ENCODE measurements at regions not wholly inside any gene's neighbourhood (a gene's known extent, or its start where the extent isn't known, plus 50 kb on each side); places are given as distances from the start of the nearest gene placed in this dataset.

DNA sequence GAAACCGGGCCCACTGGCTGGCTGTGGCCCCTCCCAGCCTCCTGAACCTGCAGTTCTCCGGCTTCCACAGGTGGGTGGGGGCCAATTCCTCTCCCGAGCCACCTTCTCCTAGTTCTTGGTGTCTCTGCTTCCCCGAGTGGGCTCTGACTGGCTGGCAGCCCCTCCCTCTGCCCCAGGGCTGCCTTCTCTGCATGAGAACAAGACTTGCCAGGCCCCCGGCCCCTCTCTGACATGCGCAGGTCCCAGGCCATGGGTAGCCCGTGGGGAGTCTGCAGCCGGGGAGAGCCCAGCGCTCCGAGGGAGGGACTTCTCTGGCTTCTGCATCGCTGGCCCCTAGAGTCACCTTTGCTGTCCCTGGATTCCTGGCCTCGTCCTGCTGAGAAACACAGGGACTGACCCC lies 421.7 kb downstream of the IRX2 start:
- H3K27ac Mint-ChIP-seq: no peak overlapping the region
- no peak for DNase-seq (ENCODE audit: low spot score)
- H3K27me3 Mint-ChIP-seq (ENCODE audit: low read depth): no peaks in the 10 kb centered on the region
- intact Hi-C loops (cut with micrococcal nuclease): no loop called here
- H3K4me3 Mint-ChIP-seq (ENCODE audit: low read depth): no peak overlapping the region
- H3K36me3 Mint-ChIP-seq (ENCODE audit: low read depth): no peaks in the 10 kb centered on the region
- no peaks in the 10 kb centered on the region for H3K4me1 Mint-ChIP-seq (ENCODE audit: low read depth)
- H3K9me3 Mint-ChIP-seq: peaks cover 18% of the 10 kb centered on the region

- H3K27me3 Mint-ChIP-seq (ENCODE audit: low read depth): no peaks in the 10 kb centered on the region
- H3K4me1 Mint-ChIP-seq (ENCODE audit: low read depth): no peaks in the 10 kb centered on the region
- DNase-seq (ENCODE audit: low spot score): no peak
- H3K4me3 Mint-ChIP-seq (ENCODE audit: low read depth): no peak overlapping the region
- H3K36me3 Mint-ChIP-seq (ENCODE audit: low read depth): no peaks in the 10 kb centered on the region
- H3K27ac Mint-ChIP-seq: no peak overlapping the region
- intact Hi-C loops (cut with micrococcal nuclease): no loop called here
- H3K9me3 Mint-ChIP-seq: peaks cover 4% of the 10 kb centered on the region
These were observed 424.9 kb downstream of the IRX2 start for GRCh38 chr5:2326601-2327000.

GRCh38 chr5:2324788-2325187 lies 426.7 kb downstream of the IRX2 start:
- no peaks in the 10 kb centered on the region for H3K36me3 Mint-ChIP-seq (ENCODE audit: low read depth)

DNA sequence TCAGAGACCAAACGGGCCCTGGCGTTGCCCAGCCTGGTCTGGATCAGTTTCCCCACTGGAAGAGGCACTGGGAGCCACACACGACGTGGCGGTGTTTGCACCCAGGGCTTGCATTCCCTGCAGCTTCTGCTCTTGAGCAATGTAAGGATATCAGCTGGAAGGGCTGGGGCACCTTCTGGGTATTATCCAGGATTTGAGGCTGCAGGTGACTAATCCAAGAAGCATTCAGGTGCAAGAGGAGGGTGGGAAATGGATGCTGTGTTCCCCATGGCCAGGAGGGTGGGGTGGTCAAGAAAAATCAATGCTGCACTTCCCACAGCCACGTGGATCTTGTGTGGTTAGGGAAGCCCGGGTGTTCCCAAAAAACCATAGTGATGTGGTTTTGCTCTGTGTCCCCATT lies 430.9 kb downstream of the IRX2 start:
- no peak overlapping the region for H3K27ac Mint-ChIP-seq
- H3K9me3 Mint-ChIP-seq: no peaks in the 10 kb centered on the region
- H3K4me1 Mint-ChIP-seq (ENCODE audit: low read depth): no peaks in the 10 kb centered on the region
- intact Hi-C loops (cut with micrococcal nuclease): no loop called here
- no peaks in the 10 kb centered on the region for H3K27me3 Mint-ChIP-seq (ENCODE audit: low read depth)
- H3K36me3 Mint-ChIP-seq (ENCODE audit: low read depth): no peaks in the 10 kb centered on the region
- DNase-seq (ENCODE audit: low spot score): no peak
- H3K4me3 Mint-ChIP-seq (ENCODE audit: low read depth): no peak overlapping the region

More at GRCh38 chr5:2324788-2325187, 426.7 kb downstream of the IRX2 start:
- Mint-ChIP-seq H3K4me3 (ENCODE audit: low read depth) (no peak overlapping the region), H3K4me1 (ENCODE audit: low read depth) (no peaks in the 10 kb centered on the region), H3K9me3 (peaks cover 4% of the 10 kb centered on the region), H3K27ac (no peak overlapping the region), H3K27me3 (ENCODE audit: low read depth) (no peaks in the 10 kb centered on the region)
- DNase-seq (ENCODE audit: low spot score): no peak
- intact Hi-C loops (cut with micrococcal nuclease): no loop called here

GRCh38 chr5:2317540-2317939 lies 433.9 kb downstream of the IRX2 start:
- no peaks in the 10 kb centered on the region for H3K36me3 Mint-ChIP-seq (ENCODE audit: low read depth)
- no peak for DNase-seq (ENCODE audit: low spot score)
- intact Hi-C loops (cut with micrococcal nuclease): no loop called here
- no peaks in the 10 kb centered on the region for H3K27me3 Mint-ChIP-seq (ENCODE audit: low read depth)
- H3K4me3 Mint-ChIP-seq (ENCODE audit: low read depth): no peak overlapping the region
- peaks cover 5% of the 10 kb centered on the region for H3K9me3 Mint-ChIP-seq
- H3K27ac Mint-ChIP-seq: no peak overlapping the region
- H3K4me1 Mint-ChIP-seq (ENCODE audit: low read depth): no peaks in the 10 kb centered on the region

- no peak overlapping the region for H3K27ac Mint-ChIP-seq
- DNase-seq (ENCODE audit: low spot score): no peak
- no peaks in the 10 kb centered on the region for H3K36me3 Mint-ChIP-seq (ENCODE audit: low read depth)
- H3K4me3 Mint-ChIP-seq (ENCODE audit: low read depth): no peak overlapping the region
- H3K9me3 Mint-ChIP-seq: peaks cover 5% of the 10 kb centered on the region
- intact Hi-C loops (cut with micrococcal nuclease): no loop called here
- H3K27me3 Mint-ChIP-seq (ENCODE audit: low read depth): no peaks in the 10 kb centered on the region
- H3K4me1 Mint-ChIP-seq (ENCODE audit: low read depth): no peaks in the 10 kb centered on the region
These were observed 429.1 kb upstream of the IRX4 start for GRCh38 chr5:2311851-2312250.

- no peaks in the 10 kb centered on the region for H3K27me3 Mint-ChIP-seq (ENCODE audit: low read depth)
- no peaks in the 10 kb centered on the region for H3K4me1 Mint-ChIP-seq (ENCODE audit: low read depth)
- DNase-seq (ENCODE audit: low spot score): no peak
- intact Hi-C loops (cut with micrococcal nuclease): no loop called here
- H3K4me3 Mint-ChIP-seq (ENCODE audit: low read depth): no peak overlapping the region
- H3K9me3 Mint-ChIP-seq: peaks cover 5% of the 10 kb centered on the region
- no peak overlapping the region for H3K27ac Mint-ChIP-seq
- H3K36me3 Mint-ChIP-seq (ENCODE audit: low read depth): no peaks in the 10 kb centered on the region
These were observed 428.2 kb upstream of the IRX4 start for GRCh38 chr5:2310946-2311345.

- Mint-ChIP-seq H3K27me3 (ENCODE audit: low read depth) (no peaks in the 10 kb centered on the region), H3K36me3 (ENCODE audit: low read depth) (no peaks in the 10 kb centered on the region), H3K4me3 (ENCODE audit: low read depth) (no peak overlapping the region), H3K27ac (no peak overlapping the region), H3K4me1 (ENCODE audit: low read depth) (no peaks in the 10 kb centered on the region), H3K9me3 (no peaks in the 10 kb centered on the region)
- intact Hi-C loops (cut with micrococcal nuclease): no loop called here
- no peak for DNase-seq (ENCODE audit: low spot score)
These were observed 424.9 kb upstream of the IRX4 start for GRCh38 chr5:2307631-2308030.

GRCh38 chr5:2306711-2307110 lies 424.0 kb upstream of the IRX4 start:
- Mint-ChIP-seq H3K9me3 (no peaks in the 10 kb centered on the region), H3K4me3 (ENCODE audit: low read depth) (no peak overlapping the region), H3K27me3 (ENCODE audit: low read depth) (no peaks in the 10 kb centered on the region), H3K4me1 (ENCODE audit: low read depth) (no peaks in the 10 kb centered on the region), H3K27ac (no peak overlapping the region), H3K36me3 (ENCODE audit: low read depth) (no peaks in the 10 kb centered on the region)
- intact Hi-C loops (cut with micrococcal nuclease): no loop called here
- no peak for DNase-seq (ENCODE audit: low spot score)

GRCh38 chr5:2303431-2304100 lies 420.8 kb upstream of the IRX4 start:
- H3K4me1 Mint-ChIP-seq (ENCODE audit: low read depth): no peaks in the 10 kb centered on the region
- DNase-seq (ENCODE audit: low spot score): no peak

DNA sequence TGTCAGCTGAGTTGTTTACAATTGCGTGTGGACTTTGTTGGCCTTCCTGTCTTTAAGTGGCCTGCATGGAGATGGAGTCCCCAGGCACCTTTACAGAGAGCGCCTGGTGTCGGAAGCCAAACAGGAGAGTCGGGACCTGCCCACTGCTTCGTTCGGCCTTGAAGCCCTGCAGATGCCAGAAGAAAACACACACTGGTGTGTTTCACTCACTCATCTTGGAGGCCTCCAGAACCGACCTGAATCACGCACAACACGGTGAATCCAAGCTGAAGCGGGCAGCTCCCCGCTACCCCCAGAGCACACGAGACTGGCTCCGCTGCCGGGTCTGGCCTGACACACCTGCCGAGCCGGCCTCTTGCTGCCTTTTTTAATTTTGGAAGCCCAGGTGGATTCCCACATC lies 419.4 kb upstream of the IRX4 start:
- Mint-ChIP-seq H3K27ac (no peak overlapping the region), H3K9me3 (no peaks in the 10 kb centered on the region), H3K4me3 (ENCODE audit: low read depth) (no peak overlapping the region), H3K27me3 (ENCODE audit: low read depth) (no peaks in the 10 kb centered on the region), H3K36me3 (ENCODE audit: low read depth) (no peaks in the 10 kb centered on the region), H3K4me1 (ENCODE audit: low read depth) (no peaks in the 10 kb centered on the region)
- intact Hi-C loops (cut with micrococcal nuclease): no loop called here
- DNase-seq (ENCODE audit: low spot score): no peak

More at GRCh38 chr5:2303431-2304100, 420.8 kb upstream of the IRX4 start:
- no peaks in the 10 kb centered on the region for H3K27me3 Mint-ChIP-seq (ENCODE audit: low read depth)
- no peaks in the 10 kb centered on the region for H3K9me3 Mint-ChIP-seq
- intact Hi-C loops (cut with micrococcal nuclease): no loop called here
- H3K4me3 Mint-ChIP-seq (ENCODE audit: low read depth): no peak overlapping the region
- no peak overlapping the region for H3K27ac Mint-ChIP-seq
- H3K36me3 Mint-ChIP-seq (ENCODE audit: low read depth): no peaks in the 10 kb centered on the region

DNA sequence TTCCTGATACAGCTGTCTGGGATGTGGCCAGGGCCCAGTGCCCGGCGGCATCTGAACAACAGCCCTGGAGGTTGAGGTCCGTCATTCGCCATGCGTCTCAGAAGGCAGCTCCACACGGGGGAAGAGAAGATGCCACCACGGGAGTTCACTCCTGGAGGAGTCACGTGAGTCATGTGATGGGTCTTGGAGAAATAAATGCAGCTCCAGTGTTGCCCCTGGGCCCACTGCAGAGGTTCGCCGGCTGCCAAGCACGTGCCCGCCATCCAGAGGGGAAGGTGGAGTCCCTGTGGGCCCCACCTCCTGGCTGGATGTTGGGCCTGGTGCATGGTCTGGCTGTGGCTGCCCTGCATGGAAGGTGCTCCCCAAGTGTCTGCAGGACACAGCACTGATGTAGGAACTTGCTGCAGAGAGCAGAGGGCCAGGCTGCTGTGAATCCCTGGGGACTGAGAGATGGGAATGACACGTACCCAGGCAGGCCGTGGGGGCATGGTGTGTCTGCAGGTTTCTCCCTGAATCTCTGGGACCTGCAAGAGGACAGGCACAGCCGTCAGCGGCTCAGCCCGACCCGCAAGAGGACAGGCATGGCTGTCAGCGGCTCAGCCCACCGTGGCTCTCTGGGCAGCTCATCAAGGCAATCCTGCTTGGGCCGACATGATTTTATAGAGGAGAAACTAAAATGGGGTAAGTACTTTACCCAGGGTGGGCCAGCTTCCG lies 418.3 kb upstream of the IRX4 start:
- Mint-ChIP-seq H3K27ac (no peak overlapping the region), H3K4me3 (ENCODE audit: low read depth) (no peak overlapping the region), H3K9me3 (no peaks in the 10 kb centered on the region), H3K36me3 (ENCODE audit: low read depth) (no peaks in the 10 kb centered on the region), H3K27me3 (ENCODE audit: low read depth) (no peaks in the 10 kb centered on the region), H3K4me1 (ENCODE audit: low read depth) (no peaks in the 10 kb centered on the region)
- no peak for DNase-seq (ENCODE audit: low spot score)
- intact Hi-C loops (cut with micrococcal nuclease): no loop called here

DNA sequence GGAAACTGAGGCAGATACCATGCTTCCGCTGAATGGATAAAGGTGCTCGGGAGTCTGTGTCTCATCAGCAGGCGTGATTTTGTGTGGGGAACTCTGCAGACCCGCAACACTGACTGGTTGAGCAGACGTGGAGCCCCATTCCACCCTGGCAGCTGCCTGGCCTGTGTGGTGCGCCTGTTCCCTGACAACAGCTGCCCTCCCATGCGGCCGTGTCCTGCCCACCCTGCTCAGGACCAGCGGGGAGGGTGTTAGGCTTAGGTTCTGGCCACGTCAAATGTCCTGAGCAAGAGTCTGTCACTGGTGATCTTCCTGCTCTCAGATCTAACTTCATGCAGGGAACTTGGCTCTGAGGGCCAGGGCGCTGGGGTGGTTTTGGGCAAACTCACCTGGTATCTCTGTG lies 417.7 kb upstream of the IRX4 start:
- H3K27ac Mint-ChIP-seq: no peak overlapping the region
- H3K9me3 Mint-ChIP-seq: no peaks in the 10 kb centered on the region
- no peaks in the 10 kb centered on the region for H3K36me3 Mint-ChIP-seq (ENCODE audit: low read depth)
- no peaks in the 10 kb centered on the region for H3K27me3 Mint-ChIP-seq (ENCODE audit: low read depth)
- intact Hi-C loops (cut with micrococcal nuclease): no loop called here
- no peaks in the 10 kb centered on the region for H3K4me1 Mint-ChIP-seq (ENCODE audit: low read depth)
- DNase-seq (ENCODE audit: low spot score): no peak
- H3K4me3 Mint-ChIP-seq (ENCODE audit: low read depth): no peak overlapping the region

All from activated T-helper 2 cell treated with anti-CD3 and anti-CD28 coated beads, Interferon-gamma antibody, Interleukin-2, Interleukin-4, amounts not matched to agents 10 μg/mL and 5 μg/mL and 100 μg/mL, durations not matched to agents 14 hours and 24 hours and 36 hours (primary cell).